ENCODE measurements at regions not wholly inside any gene's neighbourhood (a gene's known extent, or its start where the extent isn't known, plus 50 kb on each side); places are given as distances from the start of the nearest gene placed in this dataset.

GRCh38 chr16:75908331-75909117, 182.2 kb upstream of the CPHXL start:
- H3K9me3 ChIP-seq: no peaks in the 10 kb centered on the region
- TF ChIP-seq POLR2A (IDR thresholded peaks at IDR 0.05) (no peak), EP300 (IDR thresholded peaks at IDR 0.05) (no peak), CTCF (IDR thresholded peaks at IDR 0.05) (no peak), POLR2AphosphoS5 (IDR thresholded peaks at IDR 0.05) (no peak)
- no peak overlapping the region for H3K27ac ChIP-seq
- H3K36me3 ChIP-seq: no peaks in the 10 kb centered on the region
- H3K4me1 ChIP-seq: no peaks in the 10 kb centered on the region
- H3K4me3 ChIP-seq: no peak overlapping the region
- 82 to 88% methylated on average over 10 of the region's 10 CpGs for WGBS, 2 donors
- intact Hi-C loops (cut with DNase I): no loop called here
- H3K27me3 ChIP-seq: no peaks in the 10 kb centered on the region
- no peak for DNase-seq

DNA sequence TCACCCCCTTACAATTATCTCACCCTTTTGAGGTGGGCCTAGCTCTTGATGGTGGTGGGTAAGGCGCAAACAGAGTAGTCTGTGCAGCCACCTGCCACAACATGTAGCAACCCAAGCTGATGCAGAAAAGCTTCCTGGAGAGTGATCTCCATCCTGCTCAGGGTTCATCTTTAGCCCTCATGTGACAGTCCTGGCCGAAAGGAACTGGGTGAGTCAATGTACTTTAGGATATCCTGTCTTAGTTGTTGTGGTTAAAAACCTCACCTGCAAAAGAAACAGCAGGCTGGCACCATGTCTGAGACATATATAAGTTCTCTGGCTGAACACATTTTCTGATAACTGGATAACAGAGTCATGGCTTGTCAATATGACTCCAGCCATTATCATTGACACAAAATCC, 183.5 kb upstream of the CPHXL start:
- H3K36me3 ChIP-seq: no peaks in the 10 kb centered on the region
- H3K27ac ChIP-seq: no peak overlapping the region
- no peak for DNase-seq
- H3K27me3 ChIP-seq: no peaks in the 10 kb centered on the region
- 58 to 74% methylated on average over 2 of the region's 2 CpGs for WGBS, 2 donors
- no peak overlapping the region for H3K4me3 ChIP-seq
- no peaks in the 10 kb centered on the region for H3K9me3 ChIP-seq
- intact Hi-C loops (cut with DNase I): no loop called here
- TF ChIP-seq EP300 (IDR thresholded peaks at IDR 0.05): no peak
- no peak for TF ChIP-seq CTCF (IDR thresholded peaks at IDR 0.05)
- TF ChIP-seq POLR2AphosphoS5 (IDR thresholded peaks at IDR 0.05): no peak
- no peaks in the 10 kb centered on the region for H3K4me1 ChIP-seq

DNA sequence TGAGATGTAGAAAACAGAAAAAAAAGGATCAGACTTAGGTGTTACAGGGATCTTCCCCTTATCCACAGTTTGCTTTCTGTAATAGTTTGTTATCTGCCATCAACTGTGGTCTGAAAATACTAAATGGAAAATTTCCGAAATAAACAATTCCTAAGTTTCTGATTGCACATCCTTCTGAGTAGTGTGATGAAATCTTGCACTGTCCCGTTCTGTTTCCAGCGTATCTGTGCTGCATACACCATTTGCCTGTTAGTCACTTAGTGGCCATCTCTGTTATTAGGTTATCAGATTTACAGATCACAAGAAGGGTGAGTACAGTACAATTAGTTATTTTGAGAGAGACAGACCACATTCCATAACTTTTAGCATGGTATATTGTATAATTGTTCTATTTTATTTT, 185.6 kb upstream of the CPHXL start:
- no peaks in the 10 kb centered on the region for H3K9me3 ChIP-seq
- no peaks in the 10 kb centered on the region for H3K36me3 ChIP-seq
- no peaks in the 10 kb centered on the region for H3K4me1 ChIP-seq
- 87 to 92% methylated on average over 3 of the region's 3 CpGs for WGBS, 2 donors
- intact Hi-C loops (cut with DNase I): no loop called here
- no peaks in the 10 kb centered on the region for H3K27me3 ChIP-seq
- no peak for DNase-seq
- TF ChIP-seq EP300 (IDR thresholded peaks at IDR 0.05) (no peak), CTCF (IDR thresholded peaks at IDR 0.05) (no peak), POLR2A (IDR thresholded peaks at IDR 0.05) (no peak), POLR2AphosphoS5 (IDR thresholded peaks at IDR 0.05) (no peak)
- no peak overlapping the region for H3K4me3 ChIP-seq
- no peak overlapping the region for H3K27ac ChIP-seq

- TF ChIP-seq POLR2AphosphoS5 (IDR thresholded peaks at IDR 0.05): no peak
- TF ChIP-seq POLR2A (IDR thresholded peaks at IDR 0.05): no peak
- TF ChIP-seq CTCF (IDR thresholded peaks at IDR 0.05): no peak
- no peak for TF ChIP-seq EP300 (IDR thresholded peaks at IDR 0.05)
- WGBS, 2 donors: 9 to 40% methylated on average over 1 of the region's 1 CpG
- no peaks in the 10 kb centered on the region for H3K9me3 ChIP-seq
- intact Hi-C loops (cut with DNase I): no loop called here
- no peaks in the 10 kb centered on the region for H3K36me3 ChIP-seq
- no peak for DNase-seq
- no peaks in the 10 kb centered on the region for H3K27me3 ChIP-seq
- H3K27ac ChIP-seq: no peak overlapping the region
- no peaks in the 10 kb centered on the region for H3K4me1 ChIP-seq
- H3K4me3 ChIP-seq: no peak overlapping the region
These were observed 187.7 kb upstream of the CPHXL start for GRCh38 chr16:75913958-75914357.

DNA sequence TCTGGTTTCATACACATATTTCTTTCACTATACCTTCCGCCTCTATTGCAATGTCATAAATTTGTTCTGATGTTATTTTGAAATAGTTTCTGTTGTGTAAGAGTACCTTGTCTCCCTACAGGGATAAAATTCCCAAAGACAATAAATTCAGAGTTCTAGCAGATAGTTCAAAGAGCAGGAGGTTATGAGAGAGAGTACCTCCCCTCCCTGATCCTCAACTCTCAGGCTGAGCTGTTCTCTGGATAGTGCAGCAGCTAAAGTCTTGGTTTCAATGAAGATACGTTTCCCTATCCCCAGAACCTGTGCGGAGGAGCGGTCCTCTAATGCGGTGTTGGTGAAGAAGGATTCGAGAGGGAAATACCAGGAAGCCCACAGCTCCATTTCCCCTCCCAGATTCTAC, 190.2 kb upstream of the CPHXL start:
- H3K36me3 ChIP-seq: no peaks in the 10 kb centered on the region
- no peaks in the 10 kb centered on the region for H3K27me3 ChIP-seq
- H3K4me3 ChIP-seq: no peak overlapping the region
- H3K4me1 ChIP-seq: no peaks in the 10 kb centered on the region
- no peak for DNase-seq
- intact Hi-C loops (cut with DNase I): no loop called here
- no peak overlapping the region for H3K27ac ChIP-seq
- H3K9me3 ChIP-seq: no peaks in the 10 kb centered on the region
- 88 to 91% methylated on average over 6 of the region's 6 CpGs for WGBS, 2 donors
- TF ChIP-seq POLR2AphosphoS5 (IDR thresholded peaks at IDR 0.05) (no peak), POLR2A (IDR thresholded peaks at IDR 0.05) (no peak), CTCF (IDR thresholded peaks at IDR 0.05) (no peak), EP300 (IDR thresholded peaks at IDR 0.05) (no peak)

Data from sigmoid colon (tissue), 6 donors.